Esophagus mucosa (tissue), 1 donor: ENCODE measurements at regions not wholly inside any gene's neighbourhood (a gene's known extent, or its start where the extent isn't known, plus 50 kb on each side); places are given as distances from the start of the nearest gene placed in this dataset.

Source experiments
- ATAC-seq: fragments of 200-7000 bp; cut with Tn5 transposase; one replicate; pipeline ENCODE4 v1.9.1; 2020
- donor health status: DM: yes; HTN: yes; CAD: no.

- no peak for ATAC-seq
These were observed 50.4 kb upstream of the NFE2L3 start for GRCh38 chr7:26101361-26102151.

GRCh38 chr7:26102176-26102575 lies 49.8 kb upstream of the NFE2L3 start:
- no peak for ATAC-seq
